ENCODE measurements at regions not wholly inside any gene's neighbourhood (a gene's known extent, or its start where the extent isn't known, plus 50 kb on each side); places are given as distances from the start of the nearest gene placed in this dataset.

- no peak for DNase-seq
Observed at GRCh38 chr14:71203306-71203705, 296.0 kb downstream of the PCNX1 start.

- no peak for DNase-seq
Observed at GRCh38 chr14:71204231-71204630, 297.0 kb downstream of the PCNX1 start.

- DNase-seq, result no peak
Observed at GRCh38 chr14:71204768-71205167, 297.5 kb downstream of the PCNX1 start.

GRCh38 chr14:71206123-71206522 is 298.9 kb downstream of the PCNX1 start:
- no peak for DNase-seq

- no peak for DNase-seq
Observed at GRCh38 chr14:71206766-71207371, 299.6 kb downstream of the PCNX1 start.

GRCh38 chr14:71208702-71209357 is 301.6 kb downstream of the PCNX1 start:
- DNase-seq, result no peak

GRCh38 chr14:71209888-71210287 is 302.6 kb downstream of the PCNX1 start:
- no peak for DNase-seq

GRCh38 chr14:71212093-71212492 is 304.8 kb downstream of the PCNX1 start:
- DNase-seq, result no peak

GRCh38 chr14:71212683-71213107 is 305.4 kb downstream of the PCNX1 start:
- DNase-seq, result no peak

- DNase-seq, result no peak
Observed at GRCh38 chr14:71214241-71214640, 307.0 kb downstream of the PCNX1 start.

- DNase-seq, result no peak
Observed at GRCh38 chr14:71220462-71220861, 313.2 kb downstream of the PCNX1 start.

- DNase-seq, result no peak
Observed at GRCh38 chr14:71221119-71221518, 313.9 kb downstream of the PCNX1 start.

GRCh38 chr14:71225113-71225512 is 317.9 kb downstream of the PCNX1 start:
- DNase-seq, result no peak

- no peak for DNase-seq
Observed at GRCh38 chr14:71228711-71229110, 321.5 kb downstream of the PCNX1 start.

GRCh38 chr14:71229875-71230274 is 322.6 kb downstream of the PCNX1 start:
- no peak for DNase-seq

GRCh38 chr14:71230897-71231296 is 323.6 kb downstream of the PCNX1 start:
- DNase-seq, result no peak

- no peak for DNase-seq
Observed at GRCh38 chr14:71231521-71232393, 324.5 kb downstream of the PCNX1 start.

GRCh38 chr14:71232506-71232905 is 325.2 kb downstream of the PCNX1 start:
- no peak for DNase-seq

GRCh38 chr14:71235875-71236274 is 328.6 kb downstream of the PCNX1 start:
- no peak for DNase-seq

- no peak for DNase-seq
Observed at GRCh38 chr14:71236487-71236886, 329.2 kb downstream of the PCNX1 start.

GRCh38 chr14:71237556-71237955 is 330.3 kb downstream of the PCNX1 start:
- DNase-seq, result no peak

GRCh38 chr14:71238835-71239234 is 331.6 kb downstream of the PCNX1 start:
- DNase-seq, result no peak

- DNase-seq, result no peak
Observed at GRCh38 chr14:71240171-71240570, 332.9 kb downstream of the PCNX1 start.

Measured in NCI-H1417 treated with DMSO at 0.1 percent for 48 hours (cell line).